ENCODE measurements at regions not wholly inside any gene's neighbourhood (a gene's known extent, or its start where the extent isn't known, plus 50 kb on each side); places are given as distances from the start of the nearest gene placed in this dataset.

DNA sequence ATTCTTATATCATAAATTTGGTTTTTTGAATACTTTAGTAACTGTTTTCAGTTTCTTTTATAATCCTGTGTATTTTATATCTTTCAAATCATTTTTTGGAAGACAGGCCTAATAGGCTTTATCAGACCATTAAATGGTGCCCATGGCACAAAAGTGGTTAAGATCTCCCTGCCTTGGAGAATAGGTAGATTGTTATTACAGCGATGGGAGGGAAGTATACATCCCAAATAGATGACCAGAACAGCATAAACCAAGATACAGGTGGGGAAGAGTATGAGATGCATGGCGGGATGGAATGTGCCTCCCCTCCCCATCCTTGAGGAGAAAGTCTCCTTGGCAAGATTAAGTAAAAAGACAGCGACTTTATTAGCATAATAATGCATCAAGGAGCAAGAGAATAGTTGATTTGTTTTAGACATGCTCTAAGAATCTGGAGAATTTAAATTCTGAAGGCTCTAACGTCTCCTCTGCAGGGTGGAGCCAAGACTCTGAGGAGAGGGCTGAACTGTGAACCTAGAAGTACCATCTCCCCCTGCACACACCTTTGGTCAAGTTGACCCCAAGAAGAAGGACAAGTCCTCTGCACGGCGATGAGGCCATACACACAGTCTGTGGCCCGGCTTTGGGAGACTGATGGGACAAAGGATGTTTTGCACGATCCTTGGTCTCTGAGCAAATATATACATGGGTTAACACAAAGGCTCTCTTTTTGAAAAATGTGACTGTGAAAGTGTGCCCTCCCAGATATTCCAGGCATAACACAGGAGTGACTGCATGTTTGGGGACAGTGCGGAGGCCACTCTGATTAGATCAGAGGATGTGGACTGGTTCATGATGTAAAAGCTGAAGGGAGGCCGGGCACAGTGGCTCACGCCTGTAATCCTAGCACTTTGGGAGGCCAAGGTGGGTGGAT, 61.1 kb upstream of the SLC35C1 start:
- TF ChIP-seq, protein P1, sequence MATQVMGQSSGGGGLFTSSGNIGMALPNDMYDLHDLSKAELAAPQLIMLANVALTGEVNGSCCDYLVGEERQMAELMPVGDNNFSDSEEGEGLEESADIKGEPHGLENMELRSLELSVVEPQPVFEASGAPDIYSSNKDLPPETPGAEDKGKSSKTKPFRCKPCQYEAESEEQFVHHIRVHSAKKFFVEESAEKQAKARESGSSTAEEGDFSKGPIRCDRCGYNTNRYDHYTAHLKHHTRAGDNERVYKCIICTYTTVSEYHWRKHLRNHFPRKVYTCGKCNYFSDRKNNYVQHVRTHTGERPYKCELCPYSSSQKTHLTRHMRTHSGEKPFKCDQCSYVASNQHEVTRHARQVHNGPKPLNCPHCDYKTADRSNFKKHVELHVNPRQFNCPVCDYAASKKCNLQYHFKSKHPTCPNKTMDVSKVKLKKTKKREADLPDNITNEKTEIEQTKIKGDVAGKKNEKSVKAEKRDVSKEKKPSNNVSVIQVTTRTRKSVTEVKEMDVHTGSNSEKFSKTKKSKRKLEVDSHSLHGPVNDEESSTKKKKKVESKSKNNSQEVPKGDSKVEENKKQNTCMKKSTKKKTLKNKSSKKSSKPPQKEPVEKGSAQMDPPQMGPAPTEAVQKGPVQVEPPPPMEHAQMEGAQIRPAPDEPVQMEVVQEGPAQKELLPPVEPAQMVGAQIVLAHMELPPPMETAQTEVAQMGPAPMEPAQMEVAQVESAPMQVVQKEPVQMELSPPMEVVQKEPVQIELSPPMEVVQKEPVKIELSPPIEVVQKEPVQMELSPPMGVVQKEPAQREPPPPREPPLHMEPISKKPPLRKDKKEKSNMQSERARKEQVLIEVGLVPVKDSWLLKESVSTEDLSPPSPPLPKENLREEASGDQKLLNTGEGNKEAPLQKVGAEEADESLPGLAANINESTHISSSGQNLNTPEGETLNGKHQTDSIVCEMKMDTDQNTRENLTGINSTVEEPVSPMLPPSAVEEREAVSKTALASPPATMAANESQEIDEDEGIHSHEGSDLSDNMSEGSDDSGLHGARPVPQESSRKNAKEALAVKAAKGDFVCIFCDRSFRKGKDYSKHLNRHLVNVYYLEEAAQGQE (IDR thresholded peaks at IDR 0.05; ENCODE audit: insufficient read depth in 1 of 2, low read depth in 2 of 2, low read length in 2 of 2) = no peak
- TF ChIP-seq SIN3A (IDR thresholded peaks at IDR 0.05; ENCODE audit: borderline replicate concordance, insufficient read depth, low read length) (no peak), FOXP2 (optimal IDR thresholded peaks at IDR 0.05; ENCODE audit: borderline replicate concordance, extremely low read depth, extremely low read length, insufficient read depth) (no peak), POLR2AphosphoS5 (IDR thresholded peaks at IDR 0.05; ENCODE audit: low read depth, low read length) (no peak)

Data from PFSK-1 (cell line).